ENCODE measurements at regions not wholly inside any gene's neighbourhood (a gene's known extent, or its start where the extent isn't known, plus 50 kb on each side); places are given as distances from the start of the nearest gene placed in this dataset.

DNA sequence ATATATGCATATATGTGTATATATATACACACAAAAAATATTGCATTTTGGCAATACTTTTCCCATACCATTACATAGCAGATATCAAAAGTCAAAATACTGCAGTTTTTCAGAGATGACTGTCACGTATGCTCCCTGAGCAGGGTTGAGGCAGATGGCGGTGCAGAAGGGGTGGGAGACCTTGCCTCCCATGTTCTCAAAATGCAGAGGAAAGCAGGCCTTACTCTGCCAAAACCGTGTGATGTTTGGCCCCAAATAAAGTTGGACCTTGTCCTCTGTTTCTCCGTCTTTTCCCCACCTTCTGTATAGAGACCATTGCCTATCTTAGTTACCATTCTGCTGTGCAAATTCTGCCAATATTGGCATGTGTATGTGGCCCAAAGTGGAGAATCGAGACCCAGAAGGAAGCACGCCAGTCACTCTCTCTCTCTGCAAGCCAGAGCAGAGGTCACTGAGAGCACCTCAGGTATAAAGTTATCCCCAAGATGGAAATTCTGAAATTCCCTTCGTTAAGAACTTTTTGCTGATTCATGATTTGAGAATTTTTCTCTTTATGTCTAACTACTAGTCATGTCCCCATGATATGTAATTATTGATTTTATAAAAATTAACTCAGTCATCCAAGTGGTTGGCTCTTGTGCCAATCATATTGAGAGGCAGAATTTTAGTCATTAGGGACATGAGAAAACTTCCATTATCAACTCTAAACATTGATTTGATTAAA lies 898.8 kb downstream of the EPHA4 start:
- ATAC-seq (ENCODE audit: low FRiP score), result no peak
- DNase-seq (ENCODE audit: low spot score), result no peak
- TF ChIP-seq, protein P1, sequence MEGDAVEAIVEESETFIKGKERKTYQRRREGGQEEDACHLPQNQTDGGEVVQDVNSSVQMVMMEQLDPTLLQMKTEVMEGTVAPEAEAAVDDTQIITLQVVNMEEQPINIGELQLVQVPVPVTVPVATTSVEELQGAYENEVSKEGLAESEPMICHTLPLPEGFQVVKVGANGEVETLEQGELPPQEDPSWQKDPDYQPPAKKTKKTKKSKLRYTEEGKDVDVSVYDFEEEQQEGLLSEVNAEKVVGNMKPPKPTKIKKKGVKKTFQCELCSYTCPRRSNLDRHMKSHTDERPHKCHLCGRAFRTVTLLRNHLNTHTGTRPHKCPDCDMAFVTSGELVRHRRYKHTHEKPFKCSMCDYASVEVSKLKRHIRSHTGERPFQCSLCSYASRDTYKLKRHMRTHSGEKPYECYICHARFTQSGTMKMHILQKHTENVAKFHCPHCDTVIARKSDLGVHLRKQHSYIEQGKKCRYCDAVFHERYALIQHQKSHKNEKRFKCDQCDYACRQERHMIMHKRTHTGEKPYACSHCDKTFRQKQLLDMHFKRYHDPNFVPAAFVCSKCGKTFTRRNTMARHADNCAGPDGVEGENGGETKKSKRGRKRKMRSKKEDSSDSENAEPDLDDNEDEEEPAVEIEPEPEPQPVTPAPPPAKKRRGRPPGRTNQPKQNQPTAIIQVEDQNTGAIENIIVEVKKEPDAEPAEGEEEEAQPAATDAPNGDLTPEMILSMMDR (IDR thresholded peaks at IDR 0.05), result no peak

DNA sequence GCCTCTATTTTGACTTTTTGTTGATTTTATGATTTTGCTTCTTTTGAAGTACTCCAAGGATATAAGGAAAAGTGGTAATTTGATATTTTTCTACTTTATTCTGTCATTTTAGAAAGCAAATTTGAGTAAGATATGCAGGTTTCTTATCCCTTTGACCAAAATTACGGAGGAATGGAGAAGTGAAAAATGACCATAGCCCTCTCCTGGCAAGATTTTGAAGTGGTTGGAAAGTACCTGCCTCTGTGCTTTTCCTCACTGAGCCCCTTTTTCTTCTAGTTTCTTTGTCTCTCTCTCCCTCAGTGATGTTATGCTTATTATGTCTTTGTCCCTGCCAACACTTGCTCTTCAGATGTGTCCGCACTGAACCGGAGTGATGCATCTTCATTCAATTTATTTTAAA lies 898.1 kb downstream of the EPHA4 start:
- TF ChIP-seq, protein P1 (IDR thresholded peaks at IDR 0.05), result no peak
- ATAC-seq (ENCODE audit: low FRiP score) (no peak), DNase-seq (ENCODE audit: low spot score) (no peak)

DNA sequence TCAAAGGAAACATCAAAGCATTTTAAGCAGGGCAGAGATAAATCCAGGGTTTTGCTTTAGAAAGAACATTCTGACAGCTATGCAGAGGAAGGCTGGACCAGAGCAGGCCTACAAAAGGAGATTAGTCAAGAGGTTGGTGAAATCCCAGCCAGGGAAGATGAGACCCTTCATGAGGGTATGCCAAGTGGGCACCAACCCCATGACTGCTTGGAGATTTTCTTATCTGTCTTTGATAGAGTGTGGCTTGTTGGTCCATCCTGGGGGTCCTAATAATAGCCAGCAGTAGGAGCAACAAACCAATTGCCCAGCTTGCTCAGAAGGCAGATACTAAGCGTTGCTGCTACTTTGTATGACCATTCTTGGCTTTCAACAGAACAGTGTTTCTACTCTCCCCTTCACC lies 895.4 kb downstream of the EPHA4 start:
- TF ChIP-seq, protein P1 (IDR thresholded peaks at IDR 0.05), result no peak
- ATAC-seq (ENCODE audit: low FRiP score), result no peak
- no peak for DNase-seq (ENCODE audit: low spot score)

DNA sequence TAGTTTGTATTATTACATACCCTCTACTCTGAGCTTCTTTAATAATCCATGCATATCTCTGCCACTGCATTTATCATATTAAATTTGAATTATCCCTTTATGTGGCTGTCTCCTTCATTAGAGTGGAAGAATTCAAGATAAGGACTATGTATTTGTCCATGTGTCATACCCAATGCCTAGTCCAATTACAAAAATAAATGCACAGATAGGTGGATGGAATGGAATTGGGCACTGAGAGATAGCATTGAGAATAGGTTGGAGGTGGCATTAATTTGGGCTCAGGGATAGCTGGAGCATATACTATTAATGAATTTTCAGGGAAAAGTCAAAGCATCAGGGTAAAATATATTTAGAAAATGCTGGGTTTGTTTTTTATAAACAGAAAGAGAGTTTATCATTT lies 893.2 kb downstream of the EPHA4 start:
- TF ChIP-seq, protein P1 (IDR thresholded peaks at IDR 0.05), result no peak
- DNase-seq (ENCODE audit: low spot score) (no peak), ATAC-seq (ENCODE audit: low FRiP score) (no peak)

DNA sequence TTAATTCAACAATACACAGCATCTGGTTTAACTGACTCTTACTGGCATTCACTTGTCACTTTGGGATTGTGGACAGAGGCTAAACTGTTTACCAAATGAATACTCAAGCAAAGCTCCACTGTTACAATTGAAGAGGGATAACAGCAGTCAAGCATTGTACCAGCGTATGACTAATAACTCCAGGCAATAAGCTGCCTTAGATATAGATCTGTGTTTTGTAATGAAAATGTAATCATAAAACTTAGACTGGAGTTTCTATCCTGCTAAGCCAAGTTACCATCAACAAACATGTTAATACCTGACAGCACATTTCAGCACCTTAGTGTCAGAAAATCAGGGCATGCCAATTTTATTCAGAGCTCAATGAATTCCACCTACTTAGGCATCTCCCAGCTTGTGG lies 889.5 kb downstream of the EPHA4 start:
- ATAC-seq (ENCODE audit: low FRiP score), result no peak
- DNase-seq (ENCODE audit: low spot score), result no peak
- TF ChIP-seq, protein P1 (IDR thresholded peaks at IDR 0.05), result no peak

DNA sequence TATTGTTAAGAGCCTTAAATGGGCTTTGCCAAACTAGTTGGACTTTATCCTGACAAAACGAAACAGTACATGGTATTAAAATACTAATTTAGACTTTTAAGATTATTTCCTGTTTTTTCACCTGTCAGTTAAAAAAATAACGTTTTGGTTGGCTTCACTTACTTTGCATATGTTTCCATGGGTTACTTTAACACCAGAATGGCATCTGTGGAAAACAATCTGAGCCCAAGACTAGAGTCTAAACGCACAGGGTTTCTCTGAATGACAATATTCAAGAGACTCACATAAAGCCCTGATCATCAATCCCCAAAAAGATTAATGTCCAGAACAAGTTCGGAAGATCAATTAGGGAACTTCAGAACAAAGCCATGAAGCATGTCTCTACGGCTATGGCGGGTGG lies 888.0 kb downstream of the EPHA4 start:
- TF ChIP-seq, protein P1 (IDR thresholded peaks at IDR 0.05), result no peak
- DNase-seq (ENCODE audit: low spot score), result no peak
- ATAC-seq (ENCODE audit: low FRiP score), result no peak

DNA sequence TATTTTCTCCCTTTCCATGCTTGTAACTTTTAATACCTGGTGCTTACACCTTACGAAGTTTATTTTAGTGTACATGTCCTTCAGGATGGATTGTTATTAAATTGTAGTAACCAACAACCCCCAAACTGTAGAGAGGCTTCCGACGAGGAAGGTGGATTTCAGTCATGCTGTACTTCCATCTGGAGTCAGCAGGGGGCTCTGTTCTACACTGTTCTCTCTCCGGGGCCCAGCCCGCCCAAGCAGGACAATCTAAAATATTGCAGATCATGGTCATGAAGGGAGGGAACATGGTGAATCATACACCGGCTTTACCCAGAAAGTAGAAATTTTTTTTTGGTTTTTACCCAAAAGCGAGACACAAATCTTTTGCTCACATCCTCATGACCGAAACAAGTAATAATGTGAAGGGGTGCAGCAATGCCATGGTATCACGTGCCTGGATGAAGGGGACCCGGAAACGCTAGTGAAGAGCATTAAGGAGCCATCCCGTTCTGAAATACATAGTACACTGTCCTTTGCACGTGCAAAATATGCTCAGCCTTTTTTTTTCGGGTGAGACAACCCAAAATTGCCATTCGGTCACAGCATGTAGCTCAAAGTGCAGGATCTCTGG lies 884.8 kb downstream of the EPHA4 start:
- TF ChIP-seq, protein P1 (IDR thresholded peaks at IDR 0.05), result peak in 2 of 3 donors; percentile 57 to 78
- DNase-seq (ENCODE audit: low spot score), result peak; percentile 36
- ATAC-seq (ENCODE audit: low FRiP score), result peak; percentile 84

All from omental fat pad (tissue), 3 donors.